GM21825 (cell line): ENCODE measurements at regions not wholly inside any gene's neighbourhood (a gene's known extent, or its start where the extent isn't known, plus 50 kb on each side); places are given as distances from the start of the nearest gene placed in this dataset.

Source experiments
- ATAC-seq: cut with Tn5 transposase; IDR thresholded peaks from one replicate; pipeline ENCODE4 v1.9.1; 2021; ENCODE audit warnings: mild to moderate bottlenecking, moderate library complexity; ENCODE audit not compliant: unreplicated experiment

DNA sequence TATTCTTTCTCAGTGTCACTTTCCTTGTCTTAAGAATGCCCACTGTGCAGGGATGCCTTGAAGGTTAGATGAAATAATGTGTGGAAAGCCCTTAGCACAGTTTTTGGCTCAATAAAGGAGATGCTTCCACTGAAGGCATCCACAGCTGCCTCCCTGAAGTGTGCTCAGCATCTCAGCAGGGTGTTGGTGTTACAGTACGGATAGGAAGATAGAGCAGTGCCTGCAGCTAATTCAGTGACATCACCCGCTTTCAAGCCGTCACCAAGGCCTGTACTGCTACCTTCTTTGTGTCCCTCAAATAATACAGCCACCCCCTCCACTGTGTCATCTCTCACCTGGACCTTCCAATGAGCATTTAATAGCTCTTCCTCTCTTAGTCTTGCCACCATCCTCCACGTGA, 59.0 kb downstream of the NDUFS5 start:
- ATAC-seq = no peak

DNA sequence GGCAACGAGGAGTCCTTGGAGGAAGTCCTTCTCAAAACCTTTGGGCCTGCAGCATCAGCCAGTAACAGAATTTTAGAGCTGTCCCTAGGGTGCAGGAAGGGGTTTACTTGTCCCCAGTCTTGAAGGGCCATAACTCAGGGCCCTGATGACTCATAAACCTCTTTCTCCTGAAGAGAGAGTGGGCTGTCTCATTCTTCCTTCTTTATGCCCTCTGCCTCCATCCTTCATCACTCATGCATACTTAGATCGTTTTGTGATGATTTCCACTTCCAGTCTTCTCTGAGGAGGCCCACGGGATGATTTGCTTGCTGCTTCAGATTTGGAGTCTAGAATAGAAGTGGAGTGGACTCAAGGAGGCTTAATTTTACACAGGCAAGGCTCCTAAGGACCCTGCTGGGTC, 60.2 kb downstream of the NDUFS5 start:
- no peak for ATAC-seq

- no peak for ATAC-seq
These were observed 60.8 kb downstream of the NDUFS5 start for GRCh38 chr1:39086865-39087409.

DNA sequence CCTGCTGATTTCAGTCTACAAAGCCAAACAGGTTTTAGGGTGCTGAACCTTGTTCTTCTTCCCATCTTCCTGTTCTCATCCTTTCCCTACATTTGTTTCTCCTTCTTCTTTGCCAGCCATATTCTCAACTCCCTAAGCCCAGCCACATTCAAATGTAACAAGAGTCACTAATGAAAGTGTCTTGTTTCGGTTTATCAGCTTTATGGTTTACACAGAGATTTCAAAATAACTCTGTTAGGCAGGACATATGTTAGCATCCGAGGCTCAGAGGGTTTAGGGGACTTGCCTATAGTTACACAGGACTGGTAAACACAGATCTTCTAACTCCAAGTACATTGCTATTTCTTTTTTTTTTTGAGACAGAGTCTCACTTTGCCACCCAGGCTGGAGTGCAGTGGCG, 61.3 kb downstream of the NDUFS5 start:
- ATAC-seq = no peak

- ATAC-seq = no peak
These were observed 62.5 kb downstream of the NDUFS5 start for GRCh38 chr1:39088658-39089057.

GRCh38 chr1:39089931-39090521, 63.9 kb downstream of the NDUFS5 start:
- no peak for ATAC-seq

DNA sequence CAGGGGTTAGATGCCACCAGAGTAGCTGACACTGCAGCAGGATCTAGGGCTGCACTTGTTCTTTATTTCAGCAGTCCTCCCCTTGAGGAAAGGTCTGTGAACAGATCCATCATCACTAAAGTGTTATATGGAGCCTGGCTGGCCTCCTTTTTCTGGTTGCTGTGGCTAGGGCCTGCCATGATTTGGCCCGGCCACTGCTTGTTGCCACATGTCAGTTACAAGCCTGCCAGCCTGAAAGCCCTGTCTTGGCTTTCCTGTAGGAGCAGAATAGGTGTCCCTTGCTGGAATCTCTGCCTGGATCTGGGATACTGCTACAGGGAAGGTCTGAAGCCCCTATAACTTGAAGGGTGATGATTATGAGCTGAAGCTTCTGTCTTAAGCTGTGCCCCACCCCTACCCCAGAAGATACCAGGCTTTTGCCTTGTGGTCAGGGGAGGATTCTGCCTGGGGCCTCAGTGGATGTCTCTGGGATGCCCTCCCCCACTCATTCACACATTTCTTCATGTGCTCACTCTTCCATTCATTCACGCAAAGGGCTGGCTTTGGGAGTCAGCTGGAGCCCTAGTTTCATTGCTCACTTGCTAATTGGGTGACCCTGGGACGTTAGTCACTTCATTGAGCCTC, 64.7 kb downstream of the NDUFS5 start:
- ATAC-seq = no peak

DNA sequence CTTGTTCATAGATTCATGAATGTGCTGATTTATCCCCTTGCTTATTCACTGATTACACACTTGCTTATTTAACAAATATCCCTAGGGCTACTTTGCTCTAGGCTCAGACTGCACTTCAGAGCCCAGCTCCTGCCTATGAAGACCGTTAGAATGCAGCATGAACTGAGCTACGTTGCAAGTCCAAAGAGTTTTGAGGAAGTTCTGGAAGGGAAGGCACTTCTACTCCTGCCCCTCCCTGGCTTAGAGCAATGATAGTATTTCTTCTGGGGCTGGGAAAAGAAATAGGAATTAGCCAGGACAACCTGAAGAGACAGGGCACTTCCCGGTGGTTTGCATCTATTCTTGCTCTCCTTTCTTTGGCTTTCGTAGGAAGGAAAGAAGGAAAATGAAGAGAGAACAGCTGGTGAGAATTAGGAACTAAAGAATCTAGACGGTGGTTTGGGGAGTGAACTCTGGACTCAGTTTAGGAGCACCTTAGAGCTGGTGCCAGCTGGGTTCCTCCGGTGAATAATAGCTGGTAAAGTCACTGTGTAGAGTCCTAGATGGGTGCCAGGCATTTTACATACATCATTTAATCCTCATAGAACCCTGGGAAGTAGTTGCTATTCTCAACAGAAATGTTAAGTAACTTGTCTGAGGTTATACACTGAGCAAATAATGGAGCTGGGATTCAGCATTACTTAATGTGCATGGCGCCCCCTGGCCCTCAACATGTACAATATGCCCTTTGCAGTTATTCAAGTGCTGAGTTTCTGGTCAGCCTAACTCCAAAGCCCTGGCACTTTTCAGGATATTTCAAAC, 65.9 kb downstream of the NDUFS5 start:
- ATAC-seq = no peak

GRCh38 chr1:39094685-39095084, 68.5 kb downstream of the NDUFS5 start:
- ATAC-seq = no peak

- no peak for ATAC-seq
These were observed 72.5 kb downstream of the NDUFS5 start for GRCh38 chr1:39098546-39099250.

GRCh38 chr1:39102537-39103327, 76.6 kb downstream of the NDUFS5 start:
- peak; percentile 33 for ATAC-seq

- no peak for ATAC-seq
These were observed 77.4 kb downstream of the NDUFS5 start for GRCh38 chr1:39103328-39104157.

GRCh38 chr1:39104158-39105060, 78.3 kb downstream of the NDUFS5 start:
- no peak for ATAC-seq

DNA sequence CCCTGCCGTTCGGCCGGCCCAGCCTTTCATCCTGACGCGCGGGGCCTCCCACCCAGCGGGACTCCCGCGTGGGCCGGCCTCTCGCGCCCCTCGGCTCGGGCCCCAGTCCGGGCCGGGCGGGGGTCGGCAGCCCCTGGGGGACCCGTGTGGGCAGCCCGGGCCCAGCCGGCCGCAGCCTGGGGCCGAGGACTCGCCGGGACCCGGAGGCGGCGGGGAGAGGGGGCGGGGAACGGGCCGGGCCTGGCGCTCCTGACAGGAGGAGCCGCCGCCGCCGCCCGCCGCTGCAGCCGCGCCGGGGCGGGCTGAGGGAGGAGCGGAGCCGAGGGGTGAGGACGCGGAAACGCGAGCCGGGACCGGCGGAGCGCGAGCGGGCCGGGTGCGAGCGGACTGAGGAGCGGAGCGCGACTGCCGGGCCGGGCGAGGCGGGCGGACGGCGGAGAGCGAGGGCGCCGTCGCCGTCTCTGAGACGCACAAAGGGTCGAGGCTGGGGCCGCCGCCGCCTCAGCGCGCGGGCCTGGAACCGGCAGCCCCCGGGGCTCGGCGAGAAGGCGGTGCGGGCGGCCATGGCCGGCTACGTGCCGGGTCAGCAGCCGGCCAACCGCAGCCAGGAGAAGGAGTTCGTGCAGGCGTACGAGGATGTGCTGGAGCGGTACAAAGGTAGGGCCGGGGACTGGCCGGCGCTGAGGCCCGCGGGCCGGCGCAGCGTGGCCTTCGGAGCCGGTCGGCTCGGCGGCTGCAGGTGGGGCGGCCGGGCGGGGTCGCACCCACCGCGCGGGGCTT, 79.1 kb downstream of the NDUFS5 start:
- ATAC-seq = no peak

DNA sequence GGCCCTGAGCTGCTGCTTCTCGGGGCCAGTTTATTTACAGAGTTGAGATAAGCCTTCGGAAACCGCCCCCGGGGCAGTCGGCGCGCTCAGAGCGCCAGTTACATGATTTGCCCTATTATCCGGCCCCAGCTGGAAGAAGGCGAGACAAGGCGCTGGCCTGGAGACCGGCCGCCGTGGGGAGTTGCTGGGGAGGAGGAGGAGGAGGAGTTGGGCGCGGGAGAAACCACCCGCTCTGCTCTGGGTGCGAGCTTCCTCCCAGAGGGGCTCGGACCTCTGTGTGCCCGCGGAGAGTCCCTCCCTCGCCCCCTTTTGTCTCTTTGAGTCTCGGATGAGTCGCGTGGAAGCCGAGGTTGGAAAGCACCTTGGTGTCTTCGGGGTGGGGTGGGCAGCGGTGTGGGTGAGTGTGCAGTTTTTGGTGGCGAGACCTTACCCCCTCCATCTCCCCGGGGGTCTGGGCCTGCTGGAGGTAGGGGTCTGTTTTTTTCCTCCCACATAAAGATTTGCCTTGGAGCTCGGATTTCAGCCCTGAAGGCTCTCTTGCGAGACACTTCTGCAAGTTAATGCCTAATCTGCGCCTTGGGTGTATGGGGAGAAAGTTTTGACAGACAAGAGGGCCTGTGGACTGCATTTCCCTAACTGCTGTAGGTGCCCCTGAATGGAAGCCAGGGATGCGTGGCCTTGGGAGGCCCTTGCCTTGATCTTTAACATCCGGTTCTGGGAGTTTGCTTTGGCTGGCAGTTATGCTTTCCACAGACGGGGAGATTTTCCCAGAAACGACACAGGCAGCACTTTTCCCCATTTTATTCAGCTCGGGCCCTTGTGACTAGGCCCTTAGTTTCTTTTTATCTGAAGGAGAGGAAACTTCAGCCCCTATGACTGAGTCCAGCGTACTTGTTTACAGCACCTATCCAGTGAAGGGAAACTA, 80.0 kb downstream of the NDUFS5 start:
- ATAC-seq = no peak

DNA sequence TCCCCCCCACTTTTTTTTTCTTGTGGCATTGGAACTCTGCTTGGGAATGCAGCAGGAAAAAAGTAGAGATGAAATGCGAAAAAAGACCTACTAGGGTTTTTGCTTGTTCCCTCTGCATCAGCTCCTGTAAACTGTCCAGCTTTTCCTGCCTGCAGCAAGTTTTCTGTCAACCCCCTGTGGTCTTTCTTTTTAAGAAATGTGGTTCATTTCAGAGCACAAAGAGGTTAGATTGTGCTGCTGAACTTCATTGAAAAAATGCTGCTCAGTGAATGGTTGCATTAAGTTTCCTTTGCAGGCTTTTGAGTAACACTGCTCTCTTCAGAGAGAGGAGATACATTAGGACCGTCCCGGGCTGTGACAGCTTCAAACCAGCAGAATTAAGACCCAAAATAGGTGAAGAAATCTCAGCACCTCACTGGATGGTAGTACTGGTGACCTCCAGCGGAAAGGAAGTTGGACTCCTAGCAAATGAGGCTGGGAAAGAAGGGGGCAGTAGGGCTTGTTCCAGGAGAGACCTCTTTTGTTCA, 80.7 kb downstream of the NDUFS5 start:
- ATAC-seq = no peak
